DMS 273 treated with DMSO at 0.1 percent for 48 hours (cell line): ENCODE measurements at regions not wholly inside any gene's neighbourhood (a gene's known extent, or its start where the extent isn't known, plus 50 kb on each side); places are given as distances from the start of the nearest gene placed in this dataset.

Experiments
- DNase-seq: peaks from one replicate; lab custom pipeline; 2025; lab: John Stamatoyannopoulos, UW

- no peak for DNase-seq
These were observed 154.7 kb downstream of the KTN1 start for GRCh38 chr14:55734731-55735130.

DNA sequence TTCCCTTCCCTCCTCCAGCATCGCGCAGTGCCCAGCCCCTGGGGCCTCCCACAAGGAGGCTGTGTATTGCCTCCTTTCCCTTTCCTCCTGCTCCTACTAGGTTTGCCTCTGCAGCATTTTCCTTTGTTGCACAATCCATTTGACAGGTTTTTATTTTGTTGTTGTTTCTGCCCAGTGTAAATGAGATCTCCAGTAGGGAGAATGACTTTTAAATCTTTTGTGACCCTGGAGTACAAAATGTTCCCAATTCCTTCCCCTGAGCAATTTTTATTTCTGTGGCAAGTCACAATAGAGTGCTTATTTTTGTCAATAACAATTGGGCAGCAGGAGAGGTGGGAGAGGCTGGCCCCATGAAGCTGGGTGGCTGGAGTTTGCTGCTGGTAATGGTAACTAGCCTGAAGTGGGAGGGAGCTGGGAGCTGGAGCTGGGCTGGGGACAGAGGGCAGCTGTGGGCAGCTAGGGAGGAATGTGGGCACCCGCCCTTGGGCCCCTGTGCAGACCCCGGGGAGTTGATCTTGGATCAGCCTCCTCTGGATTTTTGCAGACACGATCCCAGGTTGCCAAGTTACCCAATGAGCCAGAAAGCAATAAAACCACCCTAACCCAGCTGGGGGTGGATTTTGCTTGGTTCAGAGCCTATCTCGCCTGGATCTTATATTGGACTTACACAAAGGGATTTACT lies 160.1 kb downstream of the KTN1 start:
- no peak for DNase-seq

DNA sequence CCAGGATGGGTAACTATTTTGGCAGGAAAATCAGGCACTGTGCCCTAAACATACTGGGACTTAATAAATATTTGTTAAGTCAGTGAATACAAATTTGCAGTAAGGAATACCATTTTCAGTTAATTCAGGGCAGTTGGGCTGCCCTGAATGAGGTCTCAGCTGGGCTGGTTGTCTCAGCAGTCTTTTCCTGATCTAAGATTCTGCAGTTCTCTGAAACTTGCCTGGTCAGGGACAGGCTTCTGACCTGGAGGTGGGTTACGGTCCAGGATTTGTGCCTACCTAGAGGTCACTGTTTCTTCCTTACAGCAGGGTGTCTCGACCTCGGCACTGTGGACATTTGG lies 160.6 kb downstream of the KTN1 start:
- DNase-seq = no peak

GRCh38 chr14:55741240-55741639 lies 161.2 kb downstream of the KTN1 start:
- no peak for DNase-seq

- DNase-seq = no peak
These were observed 163.5 kb downstream of the KTN1 start for GRCh38 chr14:55743551-55743950.

GRCh38 chr14:55744321-55744720 lies 164.3 kb downstream of the KTN1 start:
- no peak for DNase-seq

DNA sequence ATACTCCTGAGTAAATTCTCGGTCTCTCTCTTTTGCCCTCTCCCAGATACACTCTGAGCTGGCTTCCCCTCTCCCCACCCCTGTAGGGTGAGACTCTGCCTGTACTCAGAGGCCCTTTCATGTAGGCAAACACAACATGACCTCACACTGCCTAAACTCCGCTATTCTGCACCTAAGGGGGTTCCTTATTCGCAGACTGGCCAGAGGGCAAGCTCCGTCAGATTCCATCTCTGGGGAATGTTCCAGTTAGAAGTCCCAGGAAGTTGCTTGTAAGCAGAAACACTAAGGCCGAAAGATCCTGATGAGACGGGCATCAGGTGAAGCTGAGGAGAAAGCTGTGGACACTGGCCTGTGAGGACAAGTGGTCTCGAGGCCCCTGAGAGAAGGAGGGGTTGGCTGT lies 165.9 kb downstream of the KTN1 start:
- no peak for DNase-seq

GRCh38 chr14:55746558-55746957 lies 166.6 kb downstream of the KTN1 start:
- DNase-seq = no peak

- DNase-seq = no peak
These were observed 167.2 kb downstream of the KTN1 start for GRCh38 chr14:55747186-55747585.

DNA sequence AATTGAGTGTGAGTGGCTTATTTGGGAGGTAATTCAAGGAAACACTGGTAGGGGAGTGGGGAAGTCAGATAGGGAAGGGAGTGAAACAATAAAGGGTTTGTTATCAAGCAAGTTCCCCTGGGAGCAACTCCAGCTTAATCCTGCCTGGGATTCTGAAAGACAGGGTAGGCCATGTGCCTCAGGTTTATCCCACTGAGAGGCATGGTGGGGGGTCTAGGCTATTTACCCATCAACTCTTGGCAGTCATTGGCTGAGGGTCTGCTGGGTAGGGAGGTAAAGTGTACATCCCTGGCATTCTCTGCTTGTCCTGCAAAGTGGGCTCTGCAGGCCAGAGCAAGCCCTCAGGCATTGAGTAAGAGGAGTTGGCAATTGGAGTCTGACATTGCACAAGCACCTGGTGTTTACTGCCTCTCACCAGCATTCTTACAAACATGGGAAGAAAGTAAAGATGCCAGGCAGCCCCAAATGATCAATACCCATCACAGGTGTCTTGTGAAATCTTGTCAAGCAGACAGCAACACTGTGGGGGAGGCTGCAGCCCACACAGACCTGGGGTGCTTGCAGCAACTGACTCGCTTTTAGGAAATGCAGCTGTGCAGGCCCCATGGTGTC lies 169.3 kb downstream of the KTN1 start:
- no peak for DNase-seq

GRCh38 chr14:55749946-55750345 lies 169.9 kb downstream of the KTN1 start:
- no peak for DNase-seq

GRCh38 chr14:55752580-55753390 lies 172.8 kb downstream of the KTN1 start:
- no peak for DNase-seq

GRCh38 chr14:55754471-55754870 lies 174.5 kb downstream of the KTN1 start:
- no peak for DNase-seq

DNA sequence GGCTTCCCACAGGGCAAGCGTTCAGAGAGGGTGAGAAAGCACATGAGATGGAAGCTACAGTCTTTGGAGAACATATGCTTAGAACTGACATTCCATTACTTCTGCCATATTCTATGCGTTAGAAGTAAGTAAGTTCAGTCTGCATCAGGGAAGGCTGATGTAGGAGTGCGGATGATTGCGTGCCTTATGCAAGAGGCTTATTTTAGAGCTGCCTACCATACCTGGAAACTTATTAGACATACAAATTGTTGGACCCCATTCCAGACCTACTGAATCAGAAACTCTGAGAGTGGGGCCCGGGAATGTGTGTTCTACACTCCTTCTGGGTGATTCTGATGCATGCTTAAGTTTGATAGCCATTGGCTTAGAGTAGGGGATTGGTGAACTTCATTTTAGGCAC lies 174.9 kb downstream of the KTN1 start:
- no peak for DNase-seq

DNA sequence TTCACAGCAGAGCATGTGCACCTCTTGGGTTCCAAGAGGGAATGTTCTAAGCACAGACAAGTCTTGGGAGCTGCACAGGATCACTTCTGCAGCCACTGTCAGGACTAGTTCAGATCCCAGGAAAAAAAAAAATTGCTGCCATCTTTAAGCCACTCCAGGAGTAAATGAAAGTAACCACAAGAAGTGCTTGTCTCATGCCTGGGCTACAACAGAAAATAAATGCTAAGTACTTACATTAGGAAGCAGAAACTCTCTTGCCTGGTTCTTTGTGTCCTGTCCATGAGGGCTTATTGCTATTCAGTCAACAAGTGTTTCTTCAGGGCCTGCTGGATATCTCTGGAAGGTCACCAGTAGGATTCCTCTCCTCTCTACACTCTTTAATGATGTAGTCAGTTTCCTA lies 176.1 kb downstream of the KTN1 start:
- DNase-seq = no peak

DNA sequence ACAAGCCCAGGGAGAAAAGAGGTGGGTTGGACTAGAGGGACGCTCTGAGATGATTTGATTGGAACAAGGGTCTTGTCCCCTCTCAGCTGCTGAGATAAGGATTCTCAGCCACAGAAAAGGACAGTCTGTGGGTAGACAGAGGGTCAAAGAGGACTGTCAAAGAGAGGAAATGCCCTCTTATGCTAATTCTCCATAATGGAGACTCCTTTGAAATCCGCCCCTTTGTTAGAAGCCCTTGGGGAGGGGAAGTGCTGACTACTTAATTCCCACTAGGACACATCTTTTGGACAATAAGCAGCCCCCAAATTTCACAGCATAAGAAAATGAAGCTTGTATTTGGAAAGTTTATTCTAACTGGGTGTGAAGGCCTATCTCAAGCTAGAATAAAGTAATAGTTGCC lies 176.6 kb downstream of the KTN1 start:
- DNase-seq = no peak

- no peak for DNase-seq
These were observed 178.8 kb downstream of the KTN1 start for GRCh38 chr14:55758796-55759195.

GRCh38 chr14:55760789-55761566 lies 181.0 kb downstream of the KTN1 start:
- DNase-seq = no peak

- DNase-seq = no peak
These were observed 181.6 kb downstream of the KTN1 start for GRCh38 chr14:55761651-55762050.

- DNase-seq = no peak
These were observed 182.7 kb downstream of the KTN1 start for GRCh38 chr14:55762595-55763232.

GRCh38 chr14:55764784-55765183 lies 184.8 kb downstream of the KTN1 start:
- DNase-seq = no peak

GRCh38 chr14:55766071-55766470 lies 186.1 kb downstream of the KTN1 start:
- no peak for DNase-seq
